Stimulated activated CD4-positive, alpha-beta T cell treated with anti-CD3 and anti-CD28 coated beads, Interleukin-1b, Interleukin-23, amount 100 ng/mL, for 48 hours (primary cell): ENCODE measurements at regions not wholly inside any gene's neighbourhood (a gene's known extent, or its start where the extent isn't known, plus 50 kb on each side); places are given as distances from the start of the nearest gene placed in this dataset.

Source experiments
- DNase-seq: peaks from one replicate; pipeline ENCODE4 v3.0.0-alpha.2; 2020

DNA sequence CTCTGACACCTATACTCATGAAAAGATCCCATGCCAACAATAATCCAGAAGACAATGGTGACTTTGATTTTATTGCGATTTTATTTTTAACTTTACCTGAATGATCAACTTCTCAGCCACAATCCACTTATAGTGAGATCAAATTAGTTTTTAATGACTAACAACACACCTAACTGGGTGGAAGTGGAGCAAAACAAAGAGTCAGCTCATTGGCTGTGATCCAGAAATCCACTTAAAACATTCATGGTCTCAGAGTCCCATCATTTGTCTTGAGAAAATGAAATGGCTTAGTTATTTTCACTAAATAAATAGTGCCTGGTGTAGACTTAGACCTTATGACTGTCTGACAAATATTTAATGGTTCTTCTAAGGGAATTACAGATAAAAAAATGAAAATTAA, 1177.8 kb downstream of the NLGN4Y start:
- DNase-seq: no peak

DNA sequence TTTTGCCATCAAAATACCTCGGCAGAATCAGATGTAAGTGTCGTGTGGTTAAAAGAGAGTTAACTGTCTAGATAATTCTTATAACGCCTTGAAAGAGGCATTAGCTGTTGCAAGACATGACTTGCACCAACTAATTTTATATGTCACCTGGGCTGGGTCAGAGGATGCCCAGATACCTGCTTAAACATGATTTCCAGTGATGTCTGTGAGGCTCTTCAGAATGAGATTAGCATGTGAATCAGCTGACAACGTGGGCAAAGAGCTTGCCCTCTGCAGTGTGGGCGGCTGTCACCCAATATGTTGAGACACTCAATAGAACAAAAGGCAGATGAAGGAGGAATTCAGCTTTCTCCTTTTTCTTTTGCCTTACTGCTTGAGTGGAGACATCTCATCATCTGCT, 1180.6 kb downstream of the NLGN4Y start:
- DNase-seq: no peak

DNA sequence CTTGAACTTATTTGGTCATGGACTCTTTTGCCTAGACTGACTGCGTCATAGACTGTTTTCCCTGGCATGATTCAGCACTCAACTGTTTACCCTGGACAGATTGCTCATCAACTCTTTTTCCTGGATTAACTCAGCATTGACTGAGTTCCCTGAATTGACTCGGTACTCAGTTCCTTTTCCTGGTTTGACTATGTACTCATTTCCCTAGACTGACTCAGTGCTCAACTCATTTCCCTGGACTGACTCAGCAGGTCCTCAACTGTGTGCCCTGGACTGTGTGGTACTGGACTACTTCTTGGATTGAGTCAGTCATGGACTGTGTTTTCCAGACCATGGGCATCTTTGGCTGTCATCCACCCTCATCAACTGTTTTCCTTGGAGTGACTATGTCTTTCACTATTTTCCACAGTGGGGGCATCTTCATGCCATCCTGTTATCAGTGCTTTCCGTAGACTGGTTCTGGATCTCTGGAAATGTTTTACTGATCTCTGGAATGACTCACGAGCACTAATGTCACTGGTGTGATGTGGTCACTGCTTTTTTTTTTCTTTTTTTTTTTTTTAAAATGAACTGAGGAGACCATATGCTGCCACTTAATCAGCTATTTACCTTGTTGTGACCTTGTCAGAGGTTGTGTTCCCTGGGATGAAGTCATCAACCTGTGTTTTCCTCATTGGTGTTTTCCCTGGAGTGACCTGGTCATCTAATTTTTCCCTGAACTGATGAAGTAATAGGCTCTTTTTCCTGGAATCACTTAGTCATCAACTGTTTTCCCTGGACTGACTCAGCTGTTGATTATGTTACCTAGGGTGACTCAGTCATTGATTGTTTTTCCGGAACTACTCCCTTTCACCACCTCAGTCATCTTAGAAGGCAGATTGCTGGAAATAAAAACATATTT, 1225.5 kb downstream of the NLGN4Y start:
- no peak for DNase-seq

DNA sequence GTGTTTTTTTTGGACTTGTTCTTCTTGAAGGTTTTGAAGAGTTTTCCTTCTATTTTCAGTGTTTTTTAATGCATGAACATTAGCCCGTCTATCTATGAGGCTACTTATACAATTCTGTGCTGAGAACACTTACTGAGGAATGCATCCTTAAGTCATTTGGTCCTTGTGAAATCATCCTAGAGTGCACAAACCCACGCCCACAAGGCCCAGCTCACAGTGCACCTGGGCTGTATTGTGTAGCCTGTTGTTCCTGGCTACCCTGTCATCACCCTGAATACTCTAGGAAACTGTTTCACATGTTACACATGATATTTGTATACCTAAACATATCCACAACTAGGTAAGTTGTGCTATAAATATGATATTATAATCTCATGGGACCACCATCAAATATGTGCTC, 1226.7 kb downstream of the NLGN4Y start:
- DNase-seq: no peak

DNA sequence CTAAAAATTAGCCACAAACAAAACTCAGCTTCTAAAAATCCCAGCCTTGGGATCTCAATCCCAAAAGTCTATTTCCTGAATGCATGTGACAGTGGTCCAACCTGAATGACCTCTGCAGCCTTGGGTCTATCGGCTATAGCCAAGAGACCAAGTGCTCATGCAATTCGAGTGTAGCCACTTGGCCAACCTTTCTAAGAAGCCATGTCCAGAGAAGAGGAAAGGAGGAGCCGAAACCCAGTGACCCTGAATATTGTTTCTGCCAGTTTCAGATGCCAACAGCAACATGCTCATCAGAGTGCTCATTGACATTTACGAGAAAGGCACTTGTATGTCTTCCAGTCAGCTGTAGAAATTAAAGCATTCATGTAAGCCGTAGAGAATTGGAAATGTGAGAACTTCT, 1231.9 kb downstream of the NLGN4Y start:
- DNase-seq: no peak

DNA sequence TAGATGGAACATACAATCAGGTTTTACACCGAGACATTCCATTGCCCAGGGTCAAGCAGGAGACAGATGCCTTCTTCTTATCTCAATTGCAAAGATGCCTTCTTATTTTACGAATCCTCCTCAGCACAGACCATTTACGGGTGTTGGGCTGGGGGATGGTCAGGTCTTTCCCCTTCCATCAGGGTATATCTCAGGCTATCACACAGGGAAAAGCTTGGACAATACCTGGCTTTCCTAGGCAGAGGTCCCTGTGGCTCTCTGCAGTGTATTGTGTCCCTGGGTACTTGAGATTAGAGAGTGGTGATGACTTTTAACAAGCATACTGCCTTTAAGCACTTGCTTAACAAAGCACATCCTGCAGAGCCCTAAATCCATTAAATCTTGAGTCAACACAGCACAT, 1249.2 kb downstream of the NLGN4Y start:
- no peak for DNase-seq

DNA sequence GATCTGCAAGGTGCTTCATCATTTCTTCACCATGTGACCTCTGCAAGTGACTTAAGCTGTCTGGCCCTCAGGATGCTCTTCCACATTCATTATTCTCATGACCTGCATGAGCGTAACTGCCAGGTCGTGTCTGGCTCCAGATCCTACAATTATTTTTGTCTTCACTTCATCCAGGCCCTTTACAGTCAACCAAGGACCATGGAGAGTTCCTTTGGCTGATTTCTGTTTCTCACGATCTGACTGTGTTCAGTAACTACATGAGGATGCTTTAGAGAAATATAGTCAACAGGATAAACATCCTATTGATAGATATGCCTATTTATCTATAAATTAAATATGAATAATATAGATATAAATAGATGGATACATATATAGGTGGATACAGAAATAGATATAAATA, 1251.6 kb downstream of the NLGN4Y start:
- DNase-seq: no peak

DNA sequence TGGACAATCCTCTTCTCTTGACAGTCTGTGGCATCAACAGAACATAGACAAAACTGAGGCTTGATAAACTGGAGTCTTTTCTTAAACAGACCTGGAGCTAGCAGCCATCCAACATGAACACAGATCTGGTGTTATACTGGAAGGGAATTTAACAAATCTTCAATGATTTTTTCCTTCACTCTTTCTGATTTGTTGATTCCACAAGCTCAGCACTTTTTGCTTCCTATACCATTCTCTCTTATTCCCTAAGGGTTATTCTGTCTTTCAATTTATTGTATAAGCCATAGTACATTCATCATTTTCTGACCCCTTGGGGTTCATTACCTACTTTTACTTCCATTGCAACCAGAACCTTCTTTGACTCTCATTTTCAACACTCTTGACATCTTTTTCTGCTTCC, 1255.6 kb downstream of the NLGN4Y start:
- DNase-seq: no peak

DNA sequence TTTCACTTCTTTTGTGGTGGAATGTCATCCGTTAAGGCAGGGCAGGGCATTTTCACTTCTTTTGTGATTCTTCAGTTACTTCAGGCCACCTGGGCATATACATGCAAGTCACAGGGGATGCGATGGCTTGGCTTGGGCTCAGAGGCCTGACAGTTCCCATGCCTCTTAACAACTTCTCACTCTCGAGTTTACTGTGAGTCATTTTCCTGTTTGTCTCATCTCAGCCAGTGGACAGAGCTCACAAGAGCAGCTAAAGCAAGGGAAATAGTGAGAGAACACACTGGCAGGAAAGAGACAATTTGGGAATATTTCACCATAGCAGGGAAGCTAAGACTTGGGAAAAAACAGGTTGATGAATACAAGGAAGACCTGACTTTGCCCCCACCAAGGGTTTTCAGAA, 1275.7 kb downstream of the NLGN4Y start:
- DNase-seq: no peak

DNA sequence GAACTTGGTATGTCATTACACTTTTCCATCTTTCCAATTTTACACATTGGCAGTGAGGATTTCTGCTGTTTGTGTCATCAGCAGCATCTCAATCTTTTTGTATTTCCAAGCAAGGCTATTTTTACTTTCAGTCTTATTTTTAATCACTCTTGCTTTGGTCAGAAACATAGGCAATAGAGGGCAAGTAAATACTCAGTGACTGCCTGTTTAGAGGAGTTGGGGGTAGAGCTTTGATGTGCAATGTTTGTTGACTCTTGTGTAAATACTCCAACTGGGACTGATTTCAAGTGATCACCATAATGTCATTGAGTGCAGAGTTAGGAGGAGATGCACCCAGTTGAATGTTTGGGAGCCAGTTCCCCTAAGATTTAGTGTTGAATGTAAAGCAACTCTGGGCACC, 1281.7 kb downstream of the NLGN4Y start:
- no peak for DNase-seq

DNA sequence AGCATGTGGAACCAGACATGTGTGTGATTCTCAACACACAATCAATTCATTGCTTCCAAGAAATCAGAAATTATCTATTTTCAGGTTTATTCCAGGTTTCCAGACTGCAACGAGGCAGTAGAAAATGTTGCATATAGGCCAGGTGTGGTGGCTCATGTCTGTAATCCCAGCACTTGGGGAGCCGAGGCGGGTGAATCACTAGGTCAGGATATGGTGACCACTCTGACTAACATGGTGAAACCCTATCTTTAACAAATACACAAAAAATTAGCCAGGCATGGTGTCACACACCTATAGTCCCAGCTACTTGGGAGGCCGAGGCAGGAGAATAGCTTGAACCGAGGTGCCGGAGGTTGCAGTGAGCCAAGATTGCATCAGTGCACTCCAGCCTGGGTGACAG, 1289.9 kb downstream of the NLGN4Y start:
- no peak for DNase-seq
